ENCODE measurements at regions not wholly inside any gene's neighbourhood (a gene's known extent, or its start where the extent isn't known, plus 50 kb on each side); places are given as distances from the start of the nearest gene placed in this dataset.

DNA sequence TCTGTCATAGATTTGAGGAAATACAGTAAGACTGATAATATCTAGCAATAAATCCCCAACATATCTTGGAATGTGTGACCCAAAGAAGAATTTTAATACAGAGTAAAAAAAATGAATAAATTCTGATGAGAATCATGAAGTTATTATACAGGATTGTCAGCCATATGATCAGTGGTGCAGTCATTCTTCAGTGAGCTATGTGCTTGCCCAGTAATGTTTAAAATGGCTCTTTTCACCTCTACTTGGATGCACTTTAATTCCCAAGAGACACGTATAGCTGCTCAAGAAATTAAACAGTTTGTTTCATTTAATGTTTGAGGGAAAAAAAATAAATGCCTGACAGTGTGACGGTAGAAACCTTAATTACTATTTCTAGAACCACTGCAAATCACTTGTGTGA, 215.3 kb upstream of the FAM174A start:
- WGBS: 56% methylated on average over 2 of the region's 2 CpGs
- H3K36me3 ChIP-seq: no peaks in the 10 kb centered on the region
- no peaks in the 10 kb centered on the region for H3K9me3 ChIP-seq
- H3K4me1 ChIP-seq: no peaks in the 10 kb centered on the region
- DNase-seq (ENCODE audit: low spot score in 2 of 2): no peak
- no peak overlapping the region for H3K4me3 ChIP-seq
- H3K27ac ChIP-seq: no peak overlapping the region
- TF ChIP-seq POLR2A (IDR thresholded peaks at IDR 0.05) (no peak), POLR2AphosphoS5 (IDR thresholded peaks at IDR 0.05) (no peak), EP300 (IDR thresholded peaks at IDR 0.05) (no peak)
- TF ChIP-seq, protein P1, sequence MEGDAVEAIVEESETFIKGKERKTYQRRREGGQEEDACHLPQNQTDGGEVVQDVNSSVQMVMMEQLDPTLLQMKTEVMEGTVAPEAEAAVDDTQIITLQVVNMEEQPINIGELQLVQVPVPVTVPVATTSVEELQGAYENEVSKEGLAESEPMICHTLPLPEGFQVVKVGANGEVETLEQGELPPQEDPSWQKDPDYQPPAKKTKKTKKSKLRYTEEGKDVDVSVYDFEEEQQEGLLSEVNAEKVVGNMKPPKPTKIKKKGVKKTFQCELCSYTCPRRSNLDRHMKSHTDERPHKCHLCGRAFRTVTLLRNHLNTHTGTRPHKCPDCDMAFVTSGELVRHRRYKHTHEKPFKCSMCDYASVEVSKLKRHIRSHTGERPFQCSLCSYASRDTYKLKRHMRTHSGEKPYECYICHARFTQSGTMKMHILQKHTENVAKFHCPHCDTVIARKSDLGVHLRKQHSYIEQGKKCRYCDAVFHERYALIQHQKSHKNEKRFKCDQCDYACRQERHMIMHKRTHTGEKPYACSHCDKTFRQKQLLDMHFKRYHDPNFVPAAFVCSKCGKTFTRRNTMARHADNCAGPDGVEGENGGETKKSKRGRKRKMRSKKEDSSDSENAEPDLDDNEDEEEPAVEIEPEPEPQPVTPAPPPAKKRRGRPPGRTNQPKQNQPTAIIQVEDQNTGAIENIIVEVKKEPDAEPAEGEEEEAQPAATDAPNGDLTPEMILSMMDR (IDR thresholded peaks at IDR 0.05): no peak
- H3K27me3 ChIP-seq: no peaks in the 10 kb centered on the region

DNA sequence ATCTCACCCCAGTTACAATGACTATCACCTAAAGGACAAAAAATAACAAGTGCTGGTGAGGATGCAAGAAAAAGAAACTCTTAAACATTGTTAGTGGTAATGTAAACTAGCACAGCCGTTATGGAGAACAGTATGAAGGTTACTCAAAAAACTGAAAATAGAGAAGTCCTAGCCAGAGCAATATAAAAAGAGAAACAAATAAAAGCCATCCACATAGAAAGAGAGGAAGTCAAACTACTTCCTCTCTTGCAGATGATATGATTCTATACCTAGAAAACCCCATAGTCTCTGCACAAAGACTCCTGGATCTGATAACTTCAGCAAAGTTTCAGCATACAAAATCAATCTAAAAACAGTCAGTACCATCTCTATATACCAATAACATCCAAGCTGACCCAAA, 221.5 kb upstream of the FAM174A start:
- no peak for DNase-seq (ENCODE audit: low spot score in 2 of 2)
- no peaks in the 10 kb centered on the region for H3K36me3 ChIP-seq
- TF ChIP-seq POLR2A (IDR thresholded peaks at IDR 0.05): no peak
- no peak for TF ChIP-seq EP300 (IDR thresholded peaks at IDR 0.05)
- TF ChIP-seq, protein P1 (IDR thresholded peaks at IDR 0.05): no peak
- TF ChIP-seq POLR2AphosphoS5 (IDR thresholded peaks at IDR 0.05): no peak
- no peak overlapping the region for H3K4me3 ChIP-seq
- no peak overlapping the region for H3K27ac ChIP-seq
- 59% methylated on average over 1 of the region's 1 CpG for WGBS
- no peaks in the 10 kb centered on the region for H3K4me1 ChIP-seq
- peaks cover 5% of the 10 kb centered on the region for H3K9me3 ChIP-seq
- H3K27me3 ChIP-seq: no peaks in the 10 kb centered on the region

DNA sequence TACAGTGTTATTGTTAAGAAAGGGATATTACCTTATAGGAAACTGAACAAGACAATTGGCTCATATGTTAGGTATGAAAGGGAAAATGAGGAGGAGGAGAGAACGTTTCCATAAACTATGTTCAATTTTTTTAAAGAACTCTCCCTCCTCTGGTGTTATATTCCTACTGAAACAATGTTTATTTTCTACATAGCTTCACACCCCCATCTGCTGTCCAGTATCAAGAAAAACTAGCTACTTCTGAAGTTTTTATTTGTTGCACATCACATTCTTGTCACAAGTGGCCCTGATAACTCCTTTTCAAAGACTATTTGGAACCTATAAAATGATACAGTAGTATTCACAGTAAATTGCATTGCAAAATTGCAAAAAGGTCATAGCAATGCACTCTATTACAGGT, 223.4 kb upstream of the FAM174A start:
- Histone ChIP-seq H3K27me3 (no peaks in the 10 kb centered on the region), H3K9me3 (peaks cover 5% of the 10 kb centered on the region), H3K4me1 (no peaks in the 10 kb centered on the region), H3K36me3 (no peaks in the 10 kb centered on the region), H3K4me3 (no peak overlapping the region), H3K27ac (no peak overlapping the region)
- no peak for DNase-seq (ENCODE audit: low spot score in 2 of 2)
- WGBS: 13% methylated on average over 1 of the region's 1 CpG
- TF ChIP-seq, protein P1 (IDR thresholded peaks at IDR 0.05): no peak

DNA sequence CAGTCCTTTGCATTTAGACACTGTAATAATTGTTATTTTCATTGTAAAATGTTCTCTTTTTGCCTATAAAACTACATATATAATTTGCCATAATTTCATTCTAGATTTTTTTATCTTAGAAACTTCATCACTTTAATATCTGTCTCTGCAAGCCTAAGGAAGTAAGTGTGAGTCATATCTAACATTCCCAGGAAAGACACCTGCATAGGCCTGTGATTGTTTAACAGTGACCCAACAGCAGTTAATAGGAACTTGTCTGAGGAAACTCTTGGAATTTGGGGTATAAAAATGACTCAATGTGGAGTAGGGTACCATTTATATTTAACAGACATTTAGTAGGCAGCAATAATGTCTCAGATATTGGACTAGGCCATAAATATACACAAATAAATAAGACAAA, 229.2 kb upstream of the FAM174A start:
- Histone ChIP-seq H3K4me1 (no peaks in the 10 kb centered on the region), H3K27ac (no peak overlapping the region), H3K27me3 (no peaks in the 10 kb centered on the region), H3K36me3 (no peaks in the 10 kb centered on the region), H3K9me3 (no peaks in the 10 kb centered on the region), H3K4me3 (no peak overlapping the region)
- TF ChIP-seq POLR2AphosphoS5 (IDR thresholded peaks at IDR 0.05) (no peak), POLR2A (IDR thresholded peaks at IDR 0.05) (no peak), EP300 (IDR thresholded peaks at IDR 0.05) (no peak)
- TF ChIP-seq, protein P1 (IDR thresholded peaks at IDR 0.05): no peak
- no peak for DNase-seq (ENCODE audit: low spot score in 2 of 2)

DNA sequence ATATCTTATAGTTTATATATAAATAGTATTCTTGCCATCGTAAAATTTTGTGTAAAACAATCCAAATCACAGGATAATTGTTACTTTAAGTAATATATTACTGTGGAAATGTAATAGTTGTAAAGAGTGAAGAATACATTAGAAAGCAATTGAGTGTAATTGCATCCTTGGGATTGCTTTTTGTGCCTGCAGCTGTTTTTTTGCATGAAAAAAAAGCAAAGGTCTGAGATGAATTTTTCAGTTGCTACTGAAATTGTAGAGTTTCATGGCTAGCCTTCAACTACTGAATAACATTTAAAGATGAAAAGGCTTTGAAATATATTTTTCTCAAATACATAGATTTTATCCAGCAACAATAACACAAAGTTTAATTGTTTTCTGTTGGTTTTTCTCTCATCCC, 232.0 kb upstream of the FAM174A start:
- H3K27ac ChIP-seq: no peak overlapping the region
- H3K4me3 ChIP-seq: no peak overlapping the region
- H3K27me3 ChIP-seq: no peaks in the 10 kb centered on the region
- DNase-seq (ENCODE audit: low spot score in 2 of 2): no peak
- no peaks in the 10 kb centered on the region for H3K36me3 ChIP-seq
- TF ChIP-seq POLR2A (IDR thresholded peaks at IDR 0.05) (no peak), EP300 (IDR thresholded peaks at IDR 0.05) (no peak), POLR2AphosphoS5 (IDR thresholded peaks at IDR 0.05) (no peak)
- TF ChIP-seq, protein P1 (IDR thresholded peaks at IDR 0.05): no peak
- WGBS: 70% methylated on average over 1 of the region's 1 CpG
- no peaks in the 10 kb centered on the region for H3K4me1 ChIP-seq
- H3K9me3 ChIP-seq: no peaks in the 10 kb centered on the region
